HG02885 (cell line): ENCODE measurements at regions not wholly inside any gene's neighbourhood (a gene's known extent, or its start where the extent isn't known, plus 50 kb on each side); places are given as distances from the start of the nearest gene placed in this dataset.

Experiments
- ATAC-seq: cut with Tn5 transposase; IDR thresholded peaks from one replicate; pipeline ENCODE4 v1.9.1; 2021; ENCODE audit warnings: mild to moderate bottlenecking; ENCODE audit not compliant: unreplicated experiment, poor library complexity

- no peak for ATAC-seq
Observed at GRCh38 chr5:174306345-174307030, 261.0 kb downstream of the NSG2 start.

GRCh38 chr5:174307031-174307408 lies 261.5 kb downstream of the NSG2 start:
- ATAC-seq = no peak

- ATAC-seq = no peak
Observed at GRCh38 chr5:174307656-174308271, 262.3 kb downstream of the NSG2 start.

GRCh38 chr5:174309131-174309795 lies 263.8 kb downstream of the NSG2 start:
- ATAC-seq = no peak

GRCh38 chr5:174310243-174310642 lies 264.7 kb downstream of the NSG2 start:
- ATAC-seq = no peak

GRCh38 chr5:174310706-174311105 lies 265.2 kb downstream of the NSG2 start:
- no peak for ATAC-seq

GRCh38 chr5:174311121-174311520 lies 265.6 kb downstream of the NSG2 start:
- ATAC-seq = no peak

- no peak for ATAC-seq
Observed at GRCh38 chr5:174311531-174312269, 266.2 kb downstream of the NSG2 start.

GRCh38 chr5:174312270-174312617 lies 266.7 kb downstream of the NSG2 start:
- ATAC-seq = no peak

GRCh38 chr5:174312641-174313040 lies 267.1 kb downstream of the NSG2 start:
- ATAC-seq = no peak

GRCh38 chr5:174313615-174314014 lies 268.1 kb downstream of the NSG2 start:
- ATAC-seq = no peak

- ATAC-seq = no peak
Observed at GRCh38 chr5:174314261-174314660, 268.8 kb downstream of the NSG2 start.

- ATAC-seq = no peak
Observed at GRCh38 chr5:174315471-174315870, 270.0 kb downstream of the NSG2 start.

- no peak for ATAC-seq
Observed at GRCh38 chr5:174315871-174316270, 270.4 kb downstream of the NSG2 start.

- no peak for ATAC-seq
Observed at GRCh38 chr5:174316326-174316725, 270.8 kb downstream of the NSG2 start.

- no peak for ATAC-seq
Observed at GRCh38 chr5:174317256-174317894, 271.9 kb downstream of the NSG2 start.

GRCh38 chr5:174318578-174318977 lies 273.1 kb downstream of the NSG2 start:
- no peak for ATAC-seq

GRCh38 chr5:174319551-174319950 lies 274.0 kb downstream of the NSG2 start:
- ATAC-seq = no peak

GRCh38 chr5:174320051-174320450 lies 274.5 kb downstream of the NSG2 start:
- no peak for ATAC-seq

- ATAC-seq = peak; percentile 85
Observed at GRCh38 chr5:174323878-174324281, 278.4 kb downstream of the NSG2 start.

GRCh38 chr5:174324680-174325079 lies 279.2 kb downstream of the NSG2 start:
- no peak for ATAC-seq
